ENCODE measurements at regions not wholly inside any gene's neighbourhood (a gene's known extent, or its start where the extent isn't known, plus 50 kb on each side); places are given as distances from the start of the nearest gene placed in this dataset.

GRCh38 chr2:236351966-236352525 lies 87.8 kb upstream of the ASB18 start:
- Histone ChIP-seq H3K4me3 (replicated peaks in 1 of 3; ENCODE audit: insufficient read depth in 1 of 3, low read depth in 2 of 3, low read length in 3 of 3) (no peak overlapping the region), H3K9me3 (ENCODE audit: low read length) (no peaks in the 10 kb centered on the region), H3K36me3 (replicated peaks in 1 of 2; ENCODE audit: control insufficient read depth in 1 of 2, insufficient read depth in 2 of 2, low read length in 2 of 2) (no peaks in the 10 kb centered on the region), H3K4me1 (ENCODE audit: insufficient read depth, low read length) (no peaks in the 10 kb centered on the region), H3K79me2 (ENCODE audit: insufficient read depth, low read length) (no peaks in the 10 kb centered on the region), H3K27ac (ENCODE audit: extremely low read length, insufficient read depth, low read length) (no peak overlapping the region), H3K4me2 (ENCODE audit: low read depth, low read length) (no peak overlapping the region), H4K20me1 (ENCODE audit: insufficient read depth, low read length) (no peaks in the 10 kb centered on the region), H2AFZ (ENCODE audit: low read length) (no peak overlapping the region), H3K9ac (ENCODE audit: insufficient read depth, low read depth, low read length) (no peak overlapping the region), H3K27me3 (ENCODE audit: control insufficient read depth in 1 of 2, insufficient read depth in 2 of 2, low read length in 2 of 2) (peaks cover 0 to 47% of the 10 kb centered on the region in 2 experiments; a peak in 4 of 5 replicates)
- POLR2A ChIA-PET, result no interaction called here
- FAIRE-seq, result no peak
- ATAC-seq, result no peak
- intact Hi-C loops (cut with micrococcal nuclease; ENCODE audit: unreplicated experiment), result no loop called here
- no TSS peak for BruUV-seq (replicated peaks)
- no peak for DNase-seq (ENCODE audit: low spot score)
- WGBS (ENCODE audit: low lambda C conversion rate), result 12% methylated on average over 18 of the region's 18 CpGs
- CTCF ChIA-PET (ENCODE audit: low intra/inter-chr PET ratio, low total read pairs), result interaction anchor here (1.0 to 2.1 kb wide), 3 partner anchors 675 to 720 kb away, joined by 7 to 19 read pairs (median 13); no protein-coding TSS in a partner anchor
- in situ Hi-C loops (cut with HindIII; ENCODE audit: extremely low pct_ligation_motif_present, low pct_unique_long_range_greater_than_20kb), result loop anchor here (5.0 kb wide), 1 partner anchor 720 kb away; no protein-coding TSS in a partner anchor
- TF ChIP-seq PPARG (CRISPR knock-in tag; conservative IDR thresholded peaks at IDR 0.05), result no peak
- TF ChIP-seq RFX5 (IDR thresholded peaks at IDR 0.05; ENCODE audit: low read depth, low read length), result no peak
- no peak for TF ChIP-seq PRDM10 (CRISPR knock-in tag; IDR thresholded peaks at IDR 0.05; ENCODE audit: low read depth)
- TF ChIP-seq ZNF234 (CRISPR knock-in tag; conservative IDR thresholded peaks at IDR 0.05), result no peak
- TF ChIP-seq, protein P1, sequence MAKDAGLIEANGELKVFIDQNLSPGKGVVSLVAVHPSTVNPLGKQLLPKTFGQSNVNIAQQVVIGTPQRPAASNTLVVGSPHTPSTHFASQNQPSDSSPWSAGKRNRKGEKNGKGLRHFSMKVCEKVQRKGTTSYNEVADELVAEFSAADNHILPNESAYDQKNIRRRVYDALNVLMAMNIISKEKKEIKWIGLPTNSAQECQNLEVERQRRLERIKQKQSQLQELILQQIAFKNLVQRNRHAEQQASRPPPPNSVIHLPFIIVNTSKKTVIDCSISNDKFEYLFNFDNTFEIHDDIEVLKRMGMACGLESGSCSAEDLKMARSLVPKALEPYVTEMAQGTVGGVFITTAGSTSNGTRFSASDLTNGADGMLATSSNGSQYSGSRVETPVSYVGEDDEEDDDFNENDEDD (CRISPR knock-in tag; IDR thresholded peaks at IDR 0.05; ENCODE audit: borderline replicate concordance), result no peak
